ENCODE measurements at regions not wholly inside any gene's neighbourhood (a gene's known extent, or its start where the extent isn't known, plus 50 kb on each side); places are given as distances from the start of the nearest gene placed in this dataset.

DNA sequence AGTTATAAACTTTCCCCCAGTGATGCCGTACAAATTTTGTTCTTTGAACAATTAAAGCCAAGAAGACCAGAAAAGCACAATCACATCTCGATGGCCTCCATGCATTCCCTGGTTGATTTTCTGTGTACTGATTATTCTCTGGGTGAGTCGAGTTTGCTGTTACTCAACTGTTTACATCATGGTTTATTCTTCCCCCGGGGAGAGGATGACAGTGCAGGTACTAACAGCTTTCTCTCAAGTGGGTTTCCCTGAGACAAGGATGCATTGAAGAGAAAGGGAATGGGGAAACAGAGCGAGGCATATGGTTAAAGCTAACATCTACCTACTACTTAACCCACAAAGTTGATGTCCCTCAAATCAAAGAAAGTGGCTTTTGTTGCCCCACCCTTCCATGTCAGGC is 410.8 kb upstream of the FANCL start:
- Mint-ChIP-seq H3K4me1 (ENCODE audit: unreplicated experiment) (no peaks in the 10 kb centered on the region), H3K27ac (ENCODE audit: unreplicated experiment) (no peak overlapping the region)

DNA sequence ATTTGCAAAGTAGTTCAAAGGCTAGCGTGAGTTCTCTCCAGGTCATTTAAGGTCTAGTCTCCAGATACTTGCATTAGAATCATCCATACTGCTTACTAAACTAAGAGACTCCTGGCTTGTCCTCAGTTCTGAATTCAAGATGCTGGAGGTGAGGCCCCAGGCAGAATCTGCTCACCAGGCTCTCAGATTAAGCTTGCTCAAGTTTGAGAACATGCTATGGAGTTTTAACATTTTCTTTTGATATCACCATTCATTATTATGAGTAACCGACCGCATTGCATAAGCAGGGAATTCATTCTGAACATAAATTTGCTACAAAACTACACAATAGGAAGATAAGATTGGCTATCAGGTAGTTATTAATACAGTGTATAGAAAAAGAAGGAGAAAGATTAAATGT is 409.7 kb upstream of the FANCL start:
- DNase-seq (ENCODE audit: low spot score) = no peak
- Mint-ChIP-seq H3K36me3 (ENCODE audit: low read depth, unreplicated experiment) (no peaks in the 10 kb centered on the region), H3K27ac (ENCODE audit: unreplicated experiment) (no peak overlapping the region), H3K9me3 (ENCODE audit: unreplicated experiment) (no peaks in the 10 kb centered on the region), H3K27me3 (ENCODE audit: unreplicated experiment) (no peaks in the 10 kb centered on the region), H3K4me1 (ENCODE audit: unreplicated experiment) (no peaks in the 10 kb centered on the region), H3K4me3 (ENCODE audit: unreplicated experiment) (no peak overlapping the region)
- TF ChIP-seq, protein P1, sequence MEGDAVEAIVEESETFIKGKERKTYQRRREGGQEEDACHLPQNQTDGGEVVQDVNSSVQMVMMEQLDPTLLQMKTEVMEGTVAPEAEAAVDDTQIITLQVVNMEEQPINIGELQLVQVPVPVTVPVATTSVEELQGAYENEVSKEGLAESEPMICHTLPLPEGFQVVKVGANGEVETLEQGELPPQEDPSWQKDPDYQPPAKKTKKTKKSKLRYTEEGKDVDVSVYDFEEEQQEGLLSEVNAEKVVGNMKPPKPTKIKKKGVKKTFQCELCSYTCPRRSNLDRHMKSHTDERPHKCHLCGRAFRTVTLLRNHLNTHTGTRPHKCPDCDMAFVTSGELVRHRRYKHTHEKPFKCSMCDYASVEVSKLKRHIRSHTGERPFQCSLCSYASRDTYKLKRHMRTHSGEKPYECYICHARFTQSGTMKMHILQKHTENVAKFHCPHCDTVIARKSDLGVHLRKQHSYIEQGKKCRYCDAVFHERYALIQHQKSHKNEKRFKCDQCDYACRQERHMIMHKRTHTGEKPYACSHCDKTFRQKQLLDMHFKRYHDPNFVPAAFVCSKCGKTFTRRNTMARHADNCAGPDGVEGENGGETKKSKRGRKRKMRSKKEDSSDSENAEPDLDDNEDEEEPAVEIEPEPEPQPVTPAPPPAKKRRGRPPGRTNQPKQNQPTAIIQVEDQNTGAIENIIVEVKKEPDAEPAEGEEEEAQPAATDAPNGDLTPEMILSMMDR (IDR thresholded peaks at IDR 0.05; ENCODE audit: unreplicated experiment) = no peak

More for the DNA sequence above, 410.8 kb upstream of the FANCL start:
- TF ChIP-seq, protein P1 (IDR thresholded peaks at IDR 0.05; ENCODE audit: unreplicated experiment) = no peak
- Mint-ChIP-seq H3K36me3 (ENCODE audit: low read depth, unreplicated experiment) (no peaks in the 10 kb centered on the region), H3K9me3 (ENCODE audit: unreplicated experiment) (no peaks in the 10 kb centered on the region), H3K4me3 (ENCODE audit: unreplicated experiment) (no peak overlapping the region), H3K27me3 (ENCODE audit: unreplicated experiment) (no peaks in the 10 kb centered on the region)
- DNase-seq (ENCODE audit: low spot score) = no peak

DNA sequence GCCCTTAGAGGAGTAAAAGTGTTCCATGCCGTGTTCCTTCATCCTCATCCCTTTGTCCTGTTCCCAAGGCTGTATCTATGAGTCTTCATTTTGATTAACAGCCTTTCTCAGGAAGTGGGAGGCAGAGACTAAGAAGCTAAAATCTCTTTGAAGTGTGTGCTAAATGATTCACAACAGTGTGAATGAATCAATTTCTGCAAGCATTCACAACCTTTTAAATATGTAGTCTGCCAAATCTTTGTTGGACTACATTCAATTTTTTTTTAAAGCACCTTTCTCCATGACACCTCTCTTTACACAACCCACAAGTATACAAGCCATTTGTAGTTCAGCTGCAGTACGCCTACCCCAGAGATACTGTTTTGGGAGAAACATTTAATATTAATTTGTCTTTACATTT is 408.6 kb upstream of the FANCL start:
- Mint-ChIP-seq H3K27me3 (ENCODE audit: unreplicated experiment) (no peaks in the 10 kb centered on the region), H3K9me3 (ENCODE audit: unreplicated experiment) (no peaks in the 10 kb centered on the region), H3K4me3 (ENCODE audit: unreplicated experiment) (no peak overlapping the region), H3K36me3 (ENCODE audit: low read depth, unreplicated experiment) (no peaks in the 10 kb centered on the region), H3K4me1 (ENCODE audit: unreplicated experiment) (no peaks in the 10 kb centered on the region), H3K27ac (ENCODE audit: unreplicated experiment) (no peak overlapping the region)
- TF ChIP-seq, protein P1 (IDR thresholded peaks at IDR 0.05; ENCODE audit: unreplicated experiment) = no peak
- no peak for DNase-seq (ENCODE audit: low spot score)

DNA sequence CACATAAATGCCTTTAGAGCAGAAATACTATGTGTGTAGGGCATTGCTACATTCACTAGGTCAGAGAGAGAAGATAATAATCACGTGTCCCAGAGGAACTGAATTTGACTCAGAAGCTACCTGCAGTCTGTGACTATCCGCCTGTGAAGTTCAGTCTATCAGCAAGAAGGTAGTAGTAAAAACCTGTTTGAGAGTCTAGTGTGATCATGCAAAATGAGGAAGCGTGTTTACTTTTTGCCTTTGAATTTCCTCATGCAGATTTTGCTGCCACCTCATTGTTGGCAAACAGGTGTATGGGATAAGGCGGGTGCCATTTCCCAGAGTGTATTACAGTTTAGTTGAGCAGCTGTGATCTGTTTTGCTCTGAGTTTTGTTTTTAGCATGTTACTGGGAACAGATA is 403.9 kb upstream of the FANCL start:
- H3K27ac Mint-ChIP-seq (ENCODE audit: unreplicated experiment) = no peak overlapping the region

DNA sequence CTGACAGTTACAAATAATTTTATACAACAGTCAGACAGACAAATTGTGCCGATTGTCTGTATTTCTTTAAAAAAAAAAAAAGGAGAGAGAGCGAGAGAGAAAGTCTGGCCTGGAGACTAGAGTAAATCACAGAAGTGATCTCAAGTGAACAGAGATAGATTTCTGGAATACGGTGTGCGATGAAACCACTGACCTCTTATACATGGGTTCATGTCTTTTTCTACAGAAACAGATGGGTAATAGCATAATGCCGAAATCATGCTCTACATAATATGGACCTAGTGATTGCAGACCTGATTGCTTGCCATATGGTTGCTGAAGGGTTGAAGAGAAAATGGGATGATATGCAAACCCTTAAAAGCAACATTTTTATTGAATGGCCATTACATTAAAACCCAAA is 403.3 kb upstream of the FANCL start:
- Mint-ChIP-seq H3K27me3 (ENCODE audit: unreplicated experiment) (peaks cover 1% of the 10 kb centered on the region), H3K4me1 (ENCODE audit: unreplicated experiment) (no peaks in the 10 kb centered on the region), H3K27ac (ENCODE audit: unreplicated experiment) (no peak overlapping the region), H3K4me3 (ENCODE audit: unreplicated experiment) (no peak overlapping the region), H3K9me3 (ENCODE audit: unreplicated experiment) (no peaks in the 10 kb centered on the region), H3K36me3 (ENCODE audit: low read depth, unreplicated experiment) (no peaks in the 10 kb centered on the region)
- TF ChIP-seq, protein P1 (IDR thresholded peaks at IDR 0.05; ENCODE audit: unreplicated experiment) = no peak
- no peak for DNase-seq (ENCODE audit: low spot score)

More for the DNA sequence above, 403.9 kb upstream of the FANCL start:
- H3K4me1 Mint-ChIP-seq (ENCODE audit: unreplicated experiment) = no peaks in the 10 kb centered on the region
- no peak overlapping the region for H3K4me3 Mint-ChIP-seq (ENCODE audit: unreplicated experiment)
- H3K9me3 Mint-ChIP-seq (ENCODE audit: unreplicated experiment) = no peaks in the 10 kb centered on the region
- DNase-seq (ENCODE audit: low spot score) = no peak
- no peaks in the 10 kb centered on the region for H3K36me3 Mint-ChIP-seq (ENCODE audit: low read depth, unreplicated experiment)
- peaks cover 1% of the 10 kb centered on the region for H3K27me3 Mint-ChIP-seq (ENCODE audit: unreplicated experiment)
- TF ChIP-seq, protein P1 (IDR thresholded peaks at IDR 0.05; ENCODE audit: unreplicated experiment) = no peak
